GM12873 (cell line): ENCODE measurements at regions not wholly inside any gene's neighbourhood (a gene's known extent, or its start where the extent isn't known, plus 50 kb on each side); places are given as distances from the start of the nearest gene placed in this dataset.

ENCODE experiments used
- TF ChIP-seq, protein P1 (sequence below): IDR thresholded peaks from 2 replicates; pipeline ENCODE4 v1.5.1; 2012; ENCODE audit warnings: low read depth, mild to moderate bottlenecking, moderate library complexity, low read length, control low read depth; ENCODE audit not compliant: insufficient read depth; ENCODE audit errors: missing control alignments

DNA sequence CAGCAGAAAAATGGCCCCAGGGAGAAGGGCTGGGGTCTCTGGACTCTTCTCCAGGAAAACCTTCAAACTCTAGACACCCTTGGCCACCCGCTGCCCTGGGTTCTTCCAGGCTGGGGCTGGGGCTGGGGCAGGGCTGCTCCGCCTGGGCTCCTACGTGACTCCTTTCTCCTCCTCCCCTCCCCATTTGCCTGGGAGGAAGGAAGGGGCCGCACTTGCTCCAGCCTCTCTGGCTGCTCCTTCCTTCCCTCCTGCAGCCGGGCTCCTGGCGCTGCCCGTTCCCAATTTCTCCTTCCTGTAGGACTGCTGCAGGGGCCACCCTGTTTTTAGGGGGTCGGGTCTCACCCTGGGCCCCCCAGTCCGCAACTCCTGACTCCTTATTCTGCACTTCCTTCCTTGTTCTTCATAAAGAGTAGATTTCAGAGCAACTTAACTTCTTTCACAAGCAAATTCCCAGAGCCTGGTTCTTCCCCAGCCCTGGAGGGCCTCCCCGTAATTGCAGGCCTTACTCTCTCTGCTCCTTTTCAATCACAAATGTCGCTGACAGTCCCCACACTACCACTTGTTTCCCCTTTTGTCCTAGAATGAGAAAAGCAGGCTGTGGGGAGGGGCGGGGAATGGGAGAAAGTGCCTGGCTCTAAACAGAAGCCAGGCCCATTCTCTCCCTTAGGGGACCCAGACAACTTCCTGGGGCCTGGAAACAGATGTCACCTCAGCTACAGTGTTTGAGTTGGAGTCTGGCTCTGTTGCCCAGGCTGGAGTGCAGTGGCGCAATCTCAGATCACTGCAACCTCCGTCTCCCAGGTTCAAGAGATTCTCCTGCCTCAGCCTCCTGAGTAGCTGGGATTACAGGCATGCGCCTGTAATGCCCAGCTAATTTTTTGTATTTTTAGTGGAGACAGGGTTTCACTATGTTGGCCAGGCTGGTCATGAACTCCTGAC lies 137.8 kb downstream of the ENGASE start:
- TF ChIP-seq, protein P1, sequence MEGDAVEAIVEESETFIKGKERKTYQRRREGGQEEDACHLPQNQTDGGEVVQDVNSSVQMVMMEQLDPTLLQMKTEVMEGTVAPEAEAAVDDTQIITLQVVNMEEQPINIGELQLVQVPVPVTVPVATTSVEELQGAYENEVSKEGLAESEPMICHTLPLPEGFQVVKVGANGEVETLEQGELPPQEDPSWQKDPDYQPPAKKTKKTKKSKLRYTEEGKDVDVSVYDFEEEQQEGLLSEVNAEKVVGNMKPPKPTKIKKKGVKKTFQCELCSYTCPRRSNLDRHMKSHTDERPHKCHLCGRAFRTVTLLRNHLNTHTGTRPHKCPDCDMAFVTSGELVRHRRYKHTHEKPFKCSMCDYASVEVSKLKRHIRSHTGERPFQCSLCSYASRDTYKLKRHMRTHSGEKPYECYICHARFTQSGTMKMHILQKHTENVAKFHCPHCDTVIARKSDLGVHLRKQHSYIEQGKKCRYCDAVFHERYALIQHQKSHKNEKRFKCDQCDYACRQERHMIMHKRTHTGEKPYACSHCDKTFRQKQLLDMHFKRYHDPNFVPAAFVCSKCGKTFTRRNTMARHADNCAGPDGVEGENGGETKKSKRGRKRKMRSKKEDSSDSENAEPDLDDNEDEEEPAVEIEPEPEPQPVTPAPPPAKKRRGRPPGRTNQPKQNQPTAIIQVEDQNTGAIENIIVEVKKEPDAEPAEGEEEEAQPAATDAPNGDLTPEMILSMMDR: no peak

DNA sequence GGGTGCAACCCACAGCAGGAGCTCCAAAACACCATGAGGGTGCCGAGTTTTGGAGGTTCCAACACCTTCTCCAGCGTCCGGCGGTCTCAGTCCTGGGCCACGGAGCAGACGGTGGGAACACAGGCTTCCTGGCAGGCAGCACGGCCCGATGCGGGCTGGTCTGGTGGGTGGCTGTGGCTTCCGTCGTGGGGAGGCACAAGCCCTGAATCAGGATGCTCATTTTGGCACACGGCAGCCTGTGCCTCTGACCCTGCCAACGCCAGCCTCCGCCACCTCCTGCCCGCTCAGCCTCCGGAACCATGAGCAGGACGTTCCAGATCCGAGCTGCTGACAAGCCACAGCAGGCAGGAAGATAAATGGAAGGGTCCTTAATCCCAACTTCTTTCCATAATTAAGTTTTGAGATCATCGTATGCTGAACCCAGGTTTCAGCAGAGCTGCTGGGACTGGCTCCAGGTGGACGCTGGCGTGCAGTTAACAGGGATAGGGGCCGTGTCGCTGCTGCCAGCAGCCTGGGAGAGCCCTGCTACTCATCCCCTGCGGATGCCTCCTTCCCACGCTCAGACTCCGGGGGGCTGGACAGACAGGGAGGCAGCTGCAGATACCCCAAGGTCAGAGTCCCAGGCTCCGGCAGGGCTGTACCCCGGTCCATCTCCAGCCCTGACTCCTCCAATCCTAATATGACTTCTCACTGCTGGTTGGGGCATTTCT lies 136.6 kb downstream of the ENGASE start:
- TF ChIP-seq, protein P1: no peak

DNA sequence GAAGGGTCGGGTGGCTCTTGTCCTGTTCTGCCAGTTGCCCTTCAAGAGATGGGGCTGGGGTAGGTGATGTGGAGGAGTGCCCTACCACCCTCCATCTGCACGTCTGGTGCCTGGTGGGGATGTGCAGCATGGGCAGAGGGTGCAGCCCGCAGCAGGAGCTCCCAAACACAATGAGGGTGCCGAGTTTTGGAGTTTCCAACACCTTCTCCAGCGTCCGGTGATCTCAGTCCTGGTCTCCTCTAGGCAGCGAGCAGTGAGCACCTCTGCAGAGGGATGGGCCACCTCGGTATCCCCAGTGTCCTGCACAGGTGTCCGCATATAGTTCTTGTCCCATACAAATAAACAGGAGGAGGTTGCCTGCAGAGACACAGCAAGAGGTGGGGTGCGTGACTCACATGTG lies 136.0 kb downstream of the ENGASE start:
- TF ChIP-seq, protein P1: no peak

DNA sequence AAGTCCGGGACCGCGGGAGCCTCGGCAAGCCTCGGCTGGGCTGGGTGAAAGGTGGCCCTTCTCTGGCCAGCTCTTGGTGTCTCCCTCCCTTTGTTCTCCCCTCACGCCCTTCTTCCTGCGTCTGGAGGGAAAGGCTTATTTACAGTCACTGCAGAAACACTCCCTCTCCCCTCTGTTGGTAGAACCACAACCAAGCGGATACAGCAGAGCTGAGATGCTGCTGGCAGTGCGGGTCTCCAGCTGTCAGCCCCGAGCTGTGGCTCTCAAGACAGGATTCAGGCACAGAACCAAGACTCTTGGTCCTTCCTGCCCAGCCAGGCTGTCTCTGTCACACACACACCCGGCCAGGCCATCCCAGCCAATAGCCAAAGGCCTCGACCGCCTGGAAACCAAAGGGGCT lies 133.3 kb downstream of the ENGASE start:
- TF ChIP-seq, protein P1: no peak

DNA sequence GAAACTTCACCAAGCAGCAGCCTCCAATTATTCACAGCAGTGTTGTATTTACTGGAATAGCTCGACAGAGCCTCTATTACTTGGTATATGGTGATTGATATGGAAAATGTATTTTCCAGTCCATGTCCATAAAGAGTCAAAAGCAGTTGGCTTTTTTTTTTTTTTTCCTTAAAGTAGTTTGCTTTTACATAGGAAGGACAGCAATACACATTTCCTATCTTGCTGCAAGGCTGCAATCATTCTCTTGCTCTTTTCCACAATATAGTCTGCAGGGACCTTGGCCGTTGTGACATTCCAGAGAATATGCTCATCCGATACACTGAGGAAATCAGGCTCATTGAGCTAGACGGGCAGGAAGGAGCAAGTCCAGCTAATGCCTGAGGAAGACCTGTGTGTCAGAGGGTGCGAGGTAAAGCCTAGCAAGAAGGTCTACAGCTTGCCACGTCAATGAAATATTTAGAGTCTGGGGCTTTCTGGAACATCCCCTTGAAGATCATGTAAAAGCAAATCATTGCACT lies 131.1 kb downstream of the ENGASE start:
- TF ChIP-seq, protein P1: no peak

DNA sequence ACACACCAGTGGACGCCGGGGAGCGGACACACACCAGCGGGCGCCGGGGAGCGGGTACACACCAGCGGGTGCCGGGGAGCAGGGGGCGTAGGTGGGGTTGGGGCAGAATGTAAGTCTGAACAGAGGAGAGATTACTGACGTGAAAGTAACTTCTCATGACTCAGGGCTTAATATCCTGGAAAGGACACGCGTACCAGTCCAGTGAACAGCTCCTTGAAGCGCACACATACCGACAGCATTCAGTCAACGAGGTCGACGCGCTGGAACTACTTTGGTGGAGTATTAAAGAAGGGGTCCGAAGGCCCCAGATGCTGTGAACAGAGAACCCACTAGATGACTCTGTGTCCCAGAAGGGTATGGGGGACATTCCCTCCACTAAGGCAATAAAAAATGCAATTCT lies 129.6 kb downstream of the ENGASE start:
- TF ChIP-seq, protein P1: no peak

DNA sequence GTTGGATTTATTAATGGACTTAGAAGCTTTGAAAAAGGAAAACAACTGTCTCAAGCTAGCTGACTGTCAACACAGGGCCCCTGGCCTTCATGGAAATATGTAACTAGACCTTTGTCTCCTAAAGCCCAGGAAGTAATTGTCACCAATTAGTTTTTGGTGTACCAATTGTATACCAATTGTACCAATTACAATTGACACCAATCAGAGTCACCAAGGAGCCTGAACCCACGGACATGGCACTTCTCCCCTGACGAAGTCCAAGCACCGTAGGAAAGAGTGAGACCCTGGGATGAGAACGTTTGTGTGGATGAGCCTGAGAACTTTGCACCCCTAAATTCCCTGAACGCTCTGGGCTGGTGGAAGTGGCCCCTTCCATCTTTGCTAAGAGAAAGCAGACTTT lies 129.0 kb downstream of the ENGASE start:
- TF ChIP-seq, protein P1: no peak
